ENCODE measurements at regions not wholly inside any gene's neighbourhood (a gene's known extent, or its start where the extent isn't known, plus 50 kb on each side); places are given as distances from the start of the nearest gene placed in this dataset.
"Not testable (repeated sequence)": the region's sequence is repeated elsewhere in the genome, so short reads cannot be mapped to it uniquely, and the experiment has no call there.

- no peak for DNase-seq (ENCODE audit: low read depth)
Measured at GRCh38 chr6:140264431-140264830, 890.0 kb upstream of the CITED2 start.

- DNase-seq (ENCODE audit: low read depth): not testable (repeated sequence)
Measured at GRCh38 chr6:140258302-140258701, 883.9 kb upstream of the CITED2 start.

DNA sequence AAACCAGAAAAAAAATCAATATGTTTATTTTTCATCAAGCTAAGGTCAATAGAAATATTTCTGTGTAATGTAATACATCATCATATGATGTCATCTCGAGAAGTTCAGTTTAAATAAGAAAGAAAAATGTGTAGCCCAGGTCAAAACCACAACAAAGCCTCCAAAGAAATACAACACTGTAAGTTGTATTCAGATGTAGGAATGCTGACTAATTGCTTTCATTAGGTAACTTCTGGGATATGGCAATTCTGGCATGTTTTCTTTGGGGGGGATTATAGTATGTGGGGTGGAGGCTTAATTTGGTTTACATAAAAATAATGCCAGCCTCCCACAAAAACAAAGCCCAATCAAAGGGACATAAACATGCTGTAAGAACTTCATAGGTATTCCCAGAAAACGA is 881.8 kb upstream of the CITED2 start:
- DNase-seq (ENCODE audit: low read depth): no peak

DNA sequence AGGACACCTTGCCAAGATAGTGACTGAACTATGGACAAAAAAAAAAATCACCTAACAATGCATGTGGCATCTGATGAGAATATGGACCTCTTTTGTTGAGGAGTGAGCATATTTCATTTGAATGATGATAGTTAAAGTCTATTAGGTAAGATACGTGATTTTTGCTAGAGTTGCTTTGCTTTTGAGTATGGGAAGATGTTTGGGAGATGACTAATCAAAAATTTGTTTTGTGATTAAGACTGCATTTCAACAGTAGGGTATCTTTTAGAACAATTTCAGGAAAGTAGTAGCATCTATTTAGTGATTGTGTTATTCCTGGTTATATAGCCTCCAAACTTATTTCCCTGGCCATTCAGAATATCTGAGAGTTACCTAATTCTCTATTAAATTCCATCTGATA is 878.6 kb upstream of the CITED2 start:
- peak; percentile 24 for DNase-seq (ENCODE audit: low read depth)

- DNase-seq (ENCODE audit: low read depth): no peak
Measured at GRCh38 chr6:140252099-140252498, 877.7 kb upstream of the CITED2 start.

DNA sequence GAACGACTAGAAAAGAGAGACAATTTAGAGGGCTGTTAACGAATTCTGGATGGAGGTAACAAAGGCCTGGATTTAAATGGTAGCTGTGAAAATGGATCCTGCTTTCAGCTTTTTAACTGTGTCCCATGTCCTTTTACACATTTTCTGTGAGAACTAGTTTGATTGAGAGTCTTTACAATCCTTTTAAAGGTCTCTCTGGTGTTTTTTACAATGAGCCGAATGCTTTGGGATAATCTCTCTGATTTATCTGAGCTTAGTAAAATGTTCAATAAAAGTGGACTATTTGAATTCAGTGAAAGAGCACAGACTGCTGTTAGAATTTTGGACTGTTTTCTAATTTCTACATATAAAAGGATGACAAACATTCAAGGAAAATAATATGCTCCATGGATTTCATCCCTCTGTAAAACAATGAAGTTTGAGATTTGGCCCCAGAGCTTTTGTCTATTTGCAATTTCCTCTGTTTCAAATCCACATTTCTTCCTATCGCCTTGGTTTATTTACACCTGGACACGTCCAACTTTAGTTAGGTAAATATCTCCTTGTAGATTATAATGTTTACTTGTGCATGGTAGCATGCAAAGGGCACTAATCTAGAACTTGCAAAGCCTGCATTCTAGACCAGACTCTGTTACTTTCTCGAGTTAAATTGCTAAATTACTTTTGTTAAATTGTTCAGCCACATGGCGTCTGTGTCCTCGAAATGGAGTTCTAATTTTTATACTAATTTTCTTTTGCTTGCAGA is 871.0 kb upstream of the CITED2 start:
- DNase-seq (ENCODE audit: low read depth): no peak

GRCh38 chr6:140237251-140237650 is 862.8 kb upstream of the CITED2 start:
- no peak for DNase-seq (ENCODE audit: low read depth)

GRCh38 chr6:140236732-140237131 is 862.3 kb upstream of the CITED2 start:
- DNase-seq (ENCODE audit: low read depth): no peak

- no peak for DNase-seq (ENCODE audit: low read depth)
Measured at GRCh38 chr6:140230282-140230681, 855.8 kb upstream of the CITED2 start.

DNA sequence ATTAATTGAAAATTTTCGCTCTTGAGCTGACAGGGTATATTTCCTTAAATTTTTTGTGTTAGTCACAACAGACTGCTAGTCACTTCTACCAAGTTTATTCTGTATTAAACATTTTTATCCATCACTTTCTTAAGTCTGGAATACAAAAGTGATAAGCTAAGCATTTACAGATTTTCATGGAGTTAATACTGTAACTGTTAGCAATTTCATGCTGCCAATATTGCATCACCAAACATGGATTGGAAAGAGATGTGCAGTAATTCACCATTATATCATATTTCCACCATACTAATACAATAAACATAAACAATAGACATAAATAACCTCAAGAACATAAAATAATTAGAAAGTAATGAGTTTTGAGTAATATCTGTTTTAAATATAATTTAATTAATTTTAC is 854.0 kb upstream of the CITED2 start:
- no peak for DNase-seq (ENCODE audit: low read depth)

DNA sequence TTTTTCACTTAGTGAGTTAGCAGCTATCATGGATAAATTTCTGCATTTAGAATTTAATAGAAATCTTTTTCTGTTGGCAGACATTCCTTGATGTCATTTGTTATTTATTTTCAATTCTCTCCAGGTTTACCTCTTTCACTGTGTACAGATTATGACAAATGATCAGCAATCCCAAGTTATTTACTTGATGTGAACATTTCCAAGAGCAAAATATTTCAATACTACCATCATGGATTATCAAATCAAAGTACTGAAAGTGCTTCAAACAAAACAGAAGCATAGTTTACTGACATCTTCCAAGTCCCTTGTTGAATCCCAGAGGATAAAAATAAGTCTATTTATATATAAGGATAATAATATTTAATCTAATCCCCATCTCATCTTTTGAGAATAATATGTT is 852.2 kb upstream of the CITED2 start:
- DNase-seq (ENCODE audit: low read depth): no peak

- DNase-seq (ENCODE audit: low read depth): peak; percentile 37
Measured at GRCh38 chr6:140225701-140226436, 851.4 kb upstream of the CITED2 start.

- no peak for DNase-seq (ENCODE audit: low read depth)
Measured at GRCh38 chr6:140217283-140217682, 842.8 kb upstream of the CITED2 start.

- DNase-seq (ENCODE audit: low read depth): no peak
Measured at GRCh38 chr6:140209775-140210174, 835.3 kb upstream of the CITED2 start.

DNA sequence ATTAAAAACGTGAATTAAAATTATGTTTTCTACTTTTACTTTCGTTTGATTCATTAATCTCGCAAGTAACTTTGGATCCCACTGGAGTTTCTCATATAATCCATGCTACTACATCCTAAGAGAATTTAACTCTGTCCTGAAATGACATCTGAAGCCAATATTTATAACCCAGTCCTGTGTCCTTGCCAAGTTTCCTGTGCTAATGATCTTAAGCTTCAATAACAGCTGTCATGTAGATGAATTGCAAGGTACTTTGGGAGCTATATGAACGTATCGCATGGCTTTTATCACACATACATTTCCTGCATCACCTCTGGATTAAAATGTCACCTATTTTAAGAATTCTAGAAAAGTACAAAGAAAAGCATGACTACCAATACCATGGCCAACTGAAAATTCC is 833.8 kb upstream of the CITED2 start:
- no peak for DNase-seq (ENCODE audit: low read depth)

DNA sequence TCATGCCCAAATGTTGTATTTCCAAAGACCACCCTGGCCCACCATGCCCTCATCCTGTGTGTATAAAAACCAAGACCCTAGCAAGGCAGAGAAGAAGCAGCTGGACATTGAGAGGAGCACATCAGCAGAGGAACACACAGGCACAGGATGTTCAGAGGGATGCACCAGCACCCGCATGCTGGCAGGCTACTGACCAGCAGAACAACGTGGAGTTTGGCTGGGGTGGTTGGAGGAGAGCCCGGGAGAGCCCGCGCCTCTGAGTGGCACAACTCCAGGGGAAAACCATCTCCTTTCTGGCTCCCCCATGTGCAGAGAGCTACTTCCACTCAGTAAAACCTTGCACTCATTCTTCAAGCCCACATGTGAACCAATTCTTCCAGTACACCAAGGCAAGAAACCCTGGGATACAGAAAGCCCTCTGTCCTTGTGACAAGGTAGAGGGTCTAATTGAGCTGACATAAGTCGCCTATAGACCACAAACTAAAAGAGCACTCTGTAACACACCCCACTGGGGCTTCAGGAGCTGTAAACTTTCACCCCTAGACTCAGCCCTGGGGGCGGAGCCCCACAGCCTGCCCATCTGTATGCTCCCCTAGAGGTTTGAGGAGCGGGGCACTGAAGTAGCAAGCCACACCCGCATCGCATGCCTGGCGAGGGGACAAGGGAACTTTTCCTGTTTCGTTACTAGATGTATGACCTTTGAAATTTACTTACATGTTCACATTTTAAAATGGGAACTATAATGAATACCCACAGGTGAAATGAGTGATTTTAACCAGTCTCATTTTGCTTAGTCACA is 831.5 kb upstream of the CITED2 start:
- no peak for DNase-seq (ENCODE audit: low read depth)

GRCh38 chr6:140204154-140204553 is 829.7 kb upstream of the CITED2 start:
- DNase-seq (ENCODE audit: low read depth): no peak

GRCh38 chr6:140203661-140204147 is 829.3 kb upstream of the CITED2 start:
- peak; percentile 70 for DNase-seq (ENCODE audit: low read depth)

GRCh38 chr6:140202964-140203515 is 828.6 kb upstream of the CITED2 start:
- no peak for DNase-seq (ENCODE audit: low read depth)

- no peak for DNase-seq (ENCODE audit: low read depth)
Measured at GRCh38 chr6:140201787-140202458, 827.5 kb upstream of the CITED2 start.

DNA sequence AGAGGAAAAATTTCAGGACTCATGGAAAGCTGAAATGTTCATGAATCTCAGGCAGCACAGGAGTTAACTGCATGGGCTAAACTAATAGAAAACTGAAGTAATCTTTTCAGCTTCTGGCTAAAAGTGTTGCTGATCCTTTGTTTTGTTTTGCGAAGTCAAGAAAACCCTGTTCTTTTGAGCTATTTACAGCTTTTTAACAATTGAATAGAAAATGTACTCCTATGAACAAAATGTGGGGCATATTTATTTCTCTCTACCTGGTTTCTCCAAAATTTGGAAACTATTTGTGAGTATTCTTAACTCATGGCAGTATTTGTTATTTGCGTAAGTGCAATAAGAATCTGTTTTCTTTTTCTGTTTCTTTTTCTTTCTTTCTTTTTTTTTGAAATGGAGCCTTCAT is 818.8 kb upstream of the CITED2 start:
- DNase-seq (ENCODE audit: low read depth): no peak

DNA sequence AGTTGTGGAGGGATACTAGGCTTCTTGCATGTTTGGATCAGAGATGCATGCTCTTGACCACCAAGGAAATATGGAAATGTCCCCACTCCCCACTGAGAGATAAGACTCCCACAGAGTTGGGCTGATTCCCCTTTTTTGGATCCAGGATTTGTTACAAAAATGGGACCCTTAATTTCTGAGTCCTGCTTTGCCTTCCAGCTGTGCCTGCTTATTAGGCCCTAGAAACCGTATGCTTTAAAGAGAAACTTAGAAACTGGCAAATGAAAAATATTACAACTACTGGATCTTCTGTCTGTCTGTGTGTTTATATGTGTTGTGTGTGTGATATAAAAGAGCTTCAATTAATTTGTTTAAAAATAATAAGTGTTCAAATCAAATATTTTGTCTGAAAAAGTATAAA is 817.6 kb upstream of the CITED2 start:
- DNase-seq (ENCODE audit: low read depth): no peak
